Activated effector memory CD4-positive, alpha-beta T cell treated with anti-CD3 and anti-CD28 coated beads, Interleukin-2, amount 50 U/mL, for 16 hours (primary cell): ENCODE measurements at regions not wholly inside any gene's neighbourhood (a gene's known extent, or its start where the extent isn't known, plus 50 kb on each side); places are given as distances from the start of the nearest gene placed in this dataset.

ENCODE experiments used
- DNase-seq: peaks from one replicate; pipeline ENCODE4 v3.0.0-alpha.2; 2020

GRCh38 chr1:229101011-229101871 is 169.7 kb upstream of the RAB4A start:
- DNase-seq: no peak

GRCh38 chr1:229102741-229103391 is 168.0 kb upstream of the RAB4A start:
- DNase-seq: no peak

- DNase-seq: no peak
Measured at GRCh38 chr1:229104654-229105053, 166.3 kb upstream of the RAB4A start.

GRCh38 chr1:229105109-229105508 is 165.8 kb upstream of the RAB4A start:
- no peak for DNase-seq

GRCh38 chr1:229105822-229106525 is 164.9 kb upstream of the RAB4A start:
- DNase-seq: no peak

GRCh38 chr1:229106526-229107125 is 164.3 kb upstream of the RAB4A start:
- DNase-seq: no peak

GRCh38 chr1:229107304-229107815 is 163.6 kb upstream of the RAB4A start:
- DNase-seq: no peak

- no peak for DNase-seq
Measured at GRCh38 chr1:229107972-229108371, 162.9 kb upstream of the RAB4A start.

GRCh38 chr1:229108598-229109201 is 162.2 kb upstream of the RAB4A start:
- DNase-seq: no peak

GRCh38 chr1:229109320-229109761 is 161.6 kb upstream of the RAB4A start:
- no peak for DNase-seq

- DNase-seq: no peak
Measured at GRCh38 chr1:229110986-229111385, 159.9 kb upstream of the RAB4A start.

GRCh38 chr1:229111703-229112319 is 159.1 kb upstream of the RAB4A start:
- DNase-seq: no peak

GRCh38 chr1:229112832-229113548 is 157.9 kb upstream of the RAB4A start:
- DNase-seq: no peak

GRCh38 chr1:229114315-229114714 is 156.6 kb upstream of the RAB4A start:
- no peak for DNase-seq

GRCh38 chr1:229114850-229115365 is 156.0 kb upstream of the RAB4A start:
- DNase-seq: no peak

- no peak for DNase-seq
Measured at GRCh38 chr1:229116114-229116513, 154.8 kb upstream of the RAB4A start.

GRCh38 chr1:229117664-229118300 is 153.1 kb upstream of the RAB4A start:
- no peak for DNase-seq

GRCh38 chr1:229118477-229119061 is 152.3 kb upstream of the RAB4A start:
- DNase-seq: no peak

GRCh38 chr1:229119161-229119560 is 151.8 kb upstream of the RAB4A start:
- DNase-seq: no peak

GRCh38 chr1:229119876-229120275 is 151.0 kb upstream of the RAB4A start:
- no peak for DNase-seq
